H9 (cell line): ENCODE measurements at regions not wholly inside any gene's neighbourhood (a gene's known extent, or its start where the extent isn't known, plus 50 kb on each side); places are given as distances from the start of the nearest gene placed in this dataset.

Experiments
- DNase-seq: peaks from one replicate; pipeline ENCODE4 v3.0.0-alpha.2; 2017
- H2AFZ ChIP-seq: one replicate; pipeline ENCODE4 v1.6.1; 2013; ENCODE audit warnings: mild to moderate bottlenecking, low read length, control low read depth, moderate library complexity
- H2AK5ac ChIP-seq: 2 replicates; pipeline ENCODE4 v1.6.1; 2013; ENCODE audit warnings: low read length, control low read depth, mixed read lengths; ENCODE audit not compliant: insufficient read length
- H2BK120ac ChIP-seq: one replicate; pipeline ENCODE4 v1.6.1; 2013; ENCODE audit warnings: low read depth, mild to moderate bottlenecking, low read length, control low read depth, inconsistent platforms; ENCODE audit not compliant: poor library complexity, severe bottlenecking
- H2BK12ac ChIP-seq: 2 replicates; pipeline ENCODE4 v1.6.1; 2013; ENCODE audit warnings: low read length, control low read depth, mixed read lengths, low read depth; ENCODE audit not compliant: insufficient read length
- H2BK15ac ChIP-seq: 2 replicates; pipeline ENCODE4 v1.6.1; 2013; ENCODE audit warnings: low read depth, low read length, control low read depth
- H2BK20ac ChIP-seq: one replicate; pipeline ENCODE4 v1.6.1; 2013; ENCODE audit warnings: low read depth, mild to moderate bottlenecking, low read length, control low read depth, inconsistent platforms; ENCODE audit not compliant: poor library complexity, severe bottlenecking
- H2BK5ac ChIP-seq: 2 replicates; pipeline ENCODE4 v1.6.1; 2013; ENCODE audit warnings: low read length, control low read depth, mixed read lengths; ENCODE audit not compliant: insufficient read length
- H3K14ac ChIP-seq: 2 replicates; pipeline ENCODE4 v1.6.1; 2013; ENCODE audit warnings: low read length, control low read depth; ENCODE audit not compliant: insufficient read depth
- H3K18ac ChIP-seq: 2 replicates; pipeline ENCODE4 v1.6.1; 2013; ENCODE audit warnings: low read depth, mild to moderate bottlenecking, mixed read lengths, low read length, control low read depth; ENCODE audit not compliant: insufficient read length
- H3K23ac ChIP-seq: 2 replicates; pipeline ENCODE4 v1.6.1; 2013; ENCODE audit warnings: low read length, control low read depth, mixed read lengths, low read depth; ENCODE audit not compliant: insufficient read length
- H3K23me2 ChIP-seq: 2 replicates; pipeline ENCODE4 v1.6.1; 2013; ENCODE audit warnings: low read depth, mild to moderate bottlenecking, mixed read lengths, low read length, control low read depth; ENCODE audit not compliant: insufficient read length, poor library complexity, severe bottlenecking
- H3K27ac ChIP-seq: 2 replicates; pipeline ENCODE4 v1.5.1; 2013; ENCODE audit warnings: low read length, control low read depth, mixed read lengths, low read depth; ENCODE audit not compliant: insufficient read length
- H3K27me3 ChIP-seq: 2 replicates; pipeline ENCODE4 v1.6.1; 2013; ENCODE audit warnings: low read length, control low read depth, inconsistent platforms; ENCODE audit not compliant: insufficient read depth
- H3K4ac ChIP-seq: 2 replicates; pipeline ENCODE4 v1.6.1; 2013; ENCODE audit warnings: low read depth, mild to moderate bottlenecking, control low read depth, inconsistent platforms, low read length, moderate library complexity
- H3K4me1 ChIP-seq: 2 replicates; pipeline ENCODE4 v1.6.1; 2013; ENCODE audit warnings: low read length, control low read depth, inconsistent platforms; ENCODE audit not compliant: insufficient read depth
- H3K4me2 ChIP-seq: 2 replicates; pipeline ENCODE4 v1.6.1; 2013; ENCODE audit warnings: low read length, control low read depth, mixed read lengths; ENCODE audit not compliant: insufficient read length, insufficient read depth
- H3K56ac ChIP-seq: 2 replicates; pipeline ENCODE4 v1.6.1; 2013; ENCODE audit warnings: low read depth, mild to moderate bottlenecking, mixed read lengths, low read length, control low read depth; ENCODE audit not compliant: insufficient read length
- H3K79me1 ChIP-seq: 2 replicates; pipeline ENCODE4 v1.6.1; 2013; ENCODE audit warnings: low read depth, mild to moderate bottlenecking, moderate library complexity, low read length, control low read depth, inconsistent platforms; ENCODE audit not compliant: insufficient read depth, poor library complexity, severe bottlenecking
- H3K79me2 ChIP-seq: 2 replicates; pipeline ENCODE4 v1.6.1; 2013; ENCODE audit warnings: low read length, control low read depth, inconsistent platforms; ENCODE audit not compliant: insufficient read depth
- H3K9ac ChIP-seq: 2 replicates; pipeline ENCODE4 v1.6.1; 2013; ENCODE audit warnings: low read length, control low read depth, mixed read lengths; ENCODE audit not compliant: insufficient read length; ENCODE audit errors: extremely low read depth
- H3K9me3 ChIP-seq: one replicate; pipeline ENCODE4 v1.6.1; 2013; ENCODE audit warnings: low read depth, low read length, inconsistent platforms; ENCODE audit not compliant: control insufficient read depth
- H3T11ph ChIP-seq: one replicate; pipeline ENCODE4 v1.6.1; 2013; ENCODE audit warnings: mild to moderate bottlenecking, low read length, control low read depth, inconsistent platforms
- H4K20me1 ChIP-seq: one replicate; pipeline ENCODE4 v1.6.1; 2013; ENCODE audit not compliant: control insufficient read depth, insufficient read length, insufficient read depth
- H4K5ac ChIP-seq: 2 replicates; pipeline ENCODE4 v1.6.1; 2013; ENCODE audit warnings: low read depth, mild to moderate bottlenecking, mixed read lengths, low read length, control low read depth; ENCODE audit not compliant: insufficient read length
- H4K8ac ChIP-seq: replicated peaks from 2 replicates; pipeline ENCODE4 v1.6.1; 2013; ENCODE audit warnings: low read length, control low read depth, mixed read lengths, low read depth; ENCODE audit not compliant: insufficient read length
- H4K91ac ChIP-seq: 2 replicates; pipeline ENCODE4 v1.6.1; 2013; ENCODE audit warnings: low read depth, mild to moderate bottlenecking, moderate library complexity, mixed read lengths, low read length, control low read depth; ENCODE audit not compliant: insufficient read length
- H3K27ac Mint-ChIP-seq, 3 experiments: 2 replicates in 2 of 3; 3 replicates in 1 of 3; pipeline ENCODE4 v1.8.0; 2020 to 2021; ENCODE audit warnings: mixed read lengths in 3 of 3, mild to moderate bottlenecking in 1 of 3, moderate library complexity in 1 of 3
- H3K27me3 Mint-ChIP-seq: 2 replicates; pipeline ENCODE4 v1.8.0; 2021; ENCODE audit warnings: low read depth, mild to moderate bottlenecking, moderate library complexity, mixed read lengths
- H3K36me3 Mint-ChIP-seq, 3 experiments: 2 replicates in 2 of 3; 3 replicates in 1 of 3; pipeline ENCODE4 v1.8.0; 2020 to 2021; ENCODE audit warnings: low read depth in 3 of 3, mixed read lengths in 3 of 3; ENCODE audit not compliant: insufficient read depth in 1 of 3
- H3K4me1 Mint-ChIP-seq, 2 experiments: 2 replicates each; pipeline ENCODE4 v1.8.0; 2020; ENCODE audit warnings: mixed read lengths in 2 of 2
- H3K4me3 Mint-ChIP-seq, 2 experiments: 2 replicates in 1 of 2; 3 replicates in 1 of 2; pipeline ENCODE4 v1.8.0; 2020 to 2021; ENCODE audit warnings: mild to moderate bottlenecking in 2 of 2, mixed read lengths in 2 of 2, moderate library complexity in 1 of 2
- H3K9me3 Mint-ChIP-seq, 2 experiments: 2 replicates in 1 of 2; 3 replicates in 1 of 2; pipeline ENCODE4 v1.8.0; 2020; ENCODE audit warnings: mild to moderate bottlenecking in 2 of 2, mixed read lengths in 2 of 2, moderate library complexity in 1 of 2
- WGBS: extraction: QIAGEN DNeasy Blood & Tissue Kit; methylation state at CpG from one replicate; pipeline ENCODE4 v1.1.7; 2013; ENCODE audit warnings: missing lambda C conversion rate, low lambda C conversion rate, mixed read lengths; ENCODE audit not compliant: insufficient read length; ENCODE audit errors: extremely low coverage; 5-methylcytosine and 5-hydroxymethylcytosine counted together
- TF ChIP-seq, protein P1 (sequence below): fragments of 200-600 bp; sonication (generic); conservative IDR thresholded peaks from 3 replicates; pipeline ENCODE4 v1.8.0; 2021; ENCODE audit warnings: antibody characterized with exemption, mild to moderate bottlenecking

DNA sequence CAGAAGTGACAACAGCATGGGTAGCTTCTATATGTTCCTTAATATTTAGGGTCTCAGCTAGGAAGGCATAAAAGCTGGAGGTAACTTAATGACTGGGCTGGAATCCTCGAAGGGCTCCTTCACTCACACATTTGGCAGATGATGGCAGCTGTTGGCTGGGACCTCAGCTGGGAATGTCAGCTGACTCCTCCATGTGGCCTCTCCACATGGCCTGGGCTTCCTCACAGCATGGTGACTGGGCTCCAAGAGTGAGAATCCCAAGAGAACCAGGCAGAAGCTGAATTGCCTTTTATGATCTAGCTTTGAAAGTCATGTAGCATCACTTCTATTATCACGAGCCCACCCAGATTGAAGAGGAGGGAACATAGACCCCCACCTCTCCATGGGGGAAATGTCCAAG, 54.9 kb downstream of the TET3 start:
- no peak overlapping the region for H3K23ac ChIP-seq
- no peak overlapping the region for H2BK12ac ChIP-seq
- H4K91ac ChIP-seq: no peak overlapping the region
- H3K9me3 ChIP-seq: no peaks in the 10 kb centered on the region
- Mint-ChIP-seq H3K27ac (no peak overlapping the region), H3K36me3 (no peaks in the 10 kb centered on the region; a peak in 4 of 7 replicates), H3K4me3 (no peak overlapping the region), H3K27me3 (no peaks in the 10 kb centered on the region), H3K9me3 (no peaks in the 10 kb centered on the region), H3K4me1 (peaks cover 29 to 38% of the 10 kb centered on the region in 2 experiments)
- no peak overlapping the region for H3K4ac ChIP-seq
- H2BK120ac ChIP-seq: no peak overlapping the region
- TF ChIP-seq, protein P1, sequence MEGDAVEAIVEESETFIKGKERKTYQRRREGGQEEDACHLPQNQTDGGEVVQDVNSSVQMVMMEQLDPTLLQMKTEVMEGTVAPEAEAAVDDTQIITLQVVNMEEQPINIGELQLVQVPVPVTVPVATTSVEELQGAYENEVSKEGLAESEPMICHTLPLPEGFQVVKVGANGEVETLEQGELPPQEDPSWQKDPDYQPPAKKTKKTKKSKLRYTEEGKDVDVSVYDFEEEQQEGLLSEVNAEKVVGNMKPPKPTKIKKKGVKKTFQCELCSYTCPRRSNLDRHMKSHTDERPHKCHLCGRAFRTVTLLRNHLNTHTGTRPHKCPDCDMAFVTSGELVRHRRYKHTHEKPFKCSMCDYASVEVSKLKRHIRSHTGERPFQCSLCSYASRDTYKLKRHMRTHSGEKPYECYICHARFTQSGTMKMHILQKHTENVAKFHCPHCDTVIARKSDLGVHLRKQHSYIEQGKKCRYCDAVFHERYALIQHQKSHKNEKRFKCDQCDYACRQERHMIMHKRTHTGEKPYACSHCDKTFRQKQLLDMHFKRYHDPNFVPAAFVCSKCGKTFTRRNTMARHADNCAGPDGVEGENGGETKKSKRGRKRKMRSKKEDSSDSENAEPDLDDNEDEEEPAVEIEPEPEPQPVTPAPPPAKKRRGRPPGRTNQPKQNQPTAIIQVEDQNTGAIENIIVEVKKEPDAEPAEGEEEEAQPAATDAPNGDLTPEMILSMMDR: no peak
- no peaks in the 10 kb centered on the region for H3K27me3 ChIP-seq
- no peak overlapping the region for H2BK20ac ChIP-seq
- no peaks in the 10 kb centered on the region for H3K23me2 ChIP-seq
- no peaks in the 10 kb centered on the region for H3K79me1 ChIP-seq
- no peaks in the 10 kb centered on the region; the same call in 1 of the 2 replicates for H3K79me2 ChIP-seq
- H3K9ac ChIP-seq: no peak overlapping the region
- H2AFZ ChIP-seq: no peak overlapping the region
- no peak overlapping the region for H2BK15ac ChIP-seq
- no peak overlapping the region for H2BK5ac ChIP-seq
- H3K4me2 ChIP-seq: no peak overlapping the region
- no peaks in the 10 kb centered on the region for H4K20me1 ChIP-seq
- H3T11ph ChIP-seq: no peak overlapping the region
- H2AK5ac ChIP-seq: no peak overlapping the region
- no peak overlapping the region for H4K8ac ChIP-seq
- no peak overlapping the region for H3K14ac ChIP-seq
- no peak overlapping the region for H3K18ac ChIP-seq
- H3K27ac ChIP-seq: no peak overlapping the region
- no peak overlapping the region for H4K5ac ChIP-seq
- WGBS: no CpG with 5 or more reads among the region's 2 CpGs
- H3K4me1 ChIP-seq: peaks cover 9% of the 10 kb centered on the region; the same call in 1 of the 2 replicates
- no peak for DNase-seq
- H3K56ac ChIP-seq: no peak overlapping the region
